WI38 (cell line): ENCODE measurements at regions not wholly inside any gene's neighbourhood (a gene's known extent, or its start where the extent isn't known, plus 50 kb on each side); places are given as distances from the start of the nearest gene placed in this dataset.

Experiments used
- H3K4me3 ChIP-seq: 2 replicates; pipeline ENCODE4 v1.5.1; 2011; ENCODE audit warnings: low read depth, mild to moderate bottlenecking, control low read depth, low read length
- CTCF ChIP-seq: IDR thresholded peaks from 2 replicates; pipeline ENCODE4 v1.5.1; 2012; ENCODE audit warnings: low read depth, mild to moderate bottlenecking, control low read depth, low read length

- TF ChIP-seq CTCF = no peak
- no peak overlapping the region for H3K4me3 ChIP-seq
Observed at GRCh38 chr12:20126601-20127000, 241.7 kb upstream of the PDE3A start.

GRCh38 chr12:20127413-20127812, 240.9 kb upstream of the PDE3A start:
- H3K4me3 ChIP-seq = no peak overlapping the region
- TF ChIP-seq CTCF = no peak

- TF ChIP-seq CTCF = no peak
- no peak overlapping the region for H3K4me3 ChIP-seq
Observed at GRCh38 chr12:20128928-20129327, 239.4 kb upstream of the PDE3A start.

- TF ChIP-seq CTCF = no peak
- H3K4me3 ChIP-seq = no peak overlapping the region
Observed at GRCh38 chr12:20132818-20133217, 235.5 kb upstream of the PDE3A start.

GRCh38 chr12:20134652-20135051, 233.7 kb upstream of the PDE3A start:
- TF ChIP-seq CTCF = no peak
- no peak overlapping the region for H3K4me3 ChIP-seq

GRCh38 chr12:20140751-20141150, 227.6 kb upstream of the PDE3A start:
- no peak for TF ChIP-seq CTCF
- H3K4me3 ChIP-seq = no peak overlapping the region

- H3K4me3 ChIP-seq = no peak overlapping the region
- no peak for TF ChIP-seq CTCF
Observed at GRCh38 chr12:20142316-20142715, 226.0 kb upstream of the PDE3A start.

- TF ChIP-seq CTCF = no peak
- no peak overlapping the region for H3K4me3 ChIP-seq
Observed at GRCh38 chr12:20142956-20143355, 225.4 kb upstream of the PDE3A start.
